HG02885 (cell line): ENCODE measurements at regions not wholly inside any gene's neighbourhood (a gene's known extent, or its start where the extent isn't known, plus 50 kb on each side); places are given as distances from the start of the nearest gene placed in this dataset.

Experiments used
- ATAC-seq: cut with Tn5 transposase; IDR thresholded peaks from one replicate; pipeline ENCODE4 v1.9.1; 2021; ENCODE audit warnings: mild to moderate bottlenecking; ENCODE audit not compliant: unreplicated experiment, poor library complexity

GRCh38 chr7:136339464-136339863, 362.3 kb upstream of the MTPN start:
- ATAC-seq: no peak

- ATAC-seq: no peak
Observed at GRCh38 chr7:136336932-136337331, 359.8 kb upstream of the MTPN start.

- no peak for ATAC-seq
Observed at GRCh38 chr7:136333636-136334035, 356.5 kb upstream of the MTPN start.

- no peak for ATAC-seq
Observed at GRCh38 chr7:136326045-136326609, 349.0 kb upstream of the MTPN start.

GRCh38 chr7:136325578-136325977, 348.4 kb upstream of the MTPN start:
- ATAC-seq: no peak

GRCh38 chr7:136325027-136325426, 347.9 kb upstream of the MTPN start:
- ATAC-seq: no peak

GRCh38 chr7:136324073-136324704, 347.0 kb upstream of the MTPN start:
- no peak for ATAC-seq

- no peak for ATAC-seq
Observed at GRCh38 chr7:136312592-136312991, 335.4 kb upstream of the MTPN start.

- no peak for ATAC-seq
Observed at GRCh38 chr7:136309407-136309806, 332.2 kb upstream of the MTPN start.

- no peak for ATAC-seq
Observed at GRCh38 chr7:136308230-136308629, 331.1 kb upstream of the MTPN start.

GRCh38 chr7:136303162-136303561, 326.0 kb upstream of the MTPN start:
- ATAC-seq: no peak

- ATAC-seq: no peak
Observed at GRCh38 chr7:136302049-136302448, 324.9 kb upstream of the MTPN start.

- no peak for ATAC-seq
Observed at GRCh38 chr7:136294977-136295376, 317.8 kb upstream of the MTPN start.

- ATAC-seq: no peak
Observed at GRCh38 chr7:136293841-136294391, 316.8 kb upstream of the MTPN start.

- peak; percentile 88 for ATAC-seq
Observed at GRCh38 chr7:136293272-136293671, 316.1 kb upstream of the MTPN start.

GRCh38 chr7:136292365-136292764, 315.2 kb upstream of the MTPN start:
- no peak for ATAC-seq

- no peak for ATAC-seq
Observed at GRCh38 chr7:136290351-136290750, 313.2 kb upstream of the MTPN start.

GRCh38 chr7:136278057-136278456, 300.9 kb upstream of the MTPN start:
- ATAC-seq: no peak

GRCh38 chr7:136275794-136276193, 298.6 kb upstream of the MTPN start:
- no peak for ATAC-seq

- ATAC-seq: no peak
Observed at GRCh38 chr7:136274636-136275345, 297.6 kb upstream of the MTPN start.

GRCh38 chr7:136272934-136273333, 295.8 kb upstream of the MTPN start:
- no peak for ATAC-seq
